Head of caudate nucleus (tissue), 42 donors: ENCODE measurements at regions not wholly inside any gene's neighbourhood (a gene's known extent, or its start where the extent isn't known, plus 50 kb on each side); places are given as distances from the start of the nearest gene placed in this dataset.

Experiments used
- DNase-seq, 42 donors: peaks; one replicate each; pipeline versions ENCODE4 v3.0.0 to v3.0.0-alpha.2; 2020 to 2021; ENCODE audit warnings: mixed read lengths in 7 of 42
- intact Hi-C: fragments of 100-400 bp; cut with DNase I; formaldehyde crosslinking; loops from one replicate; pipeline ENCODE4 v1.15.0; 2022

DNA sequence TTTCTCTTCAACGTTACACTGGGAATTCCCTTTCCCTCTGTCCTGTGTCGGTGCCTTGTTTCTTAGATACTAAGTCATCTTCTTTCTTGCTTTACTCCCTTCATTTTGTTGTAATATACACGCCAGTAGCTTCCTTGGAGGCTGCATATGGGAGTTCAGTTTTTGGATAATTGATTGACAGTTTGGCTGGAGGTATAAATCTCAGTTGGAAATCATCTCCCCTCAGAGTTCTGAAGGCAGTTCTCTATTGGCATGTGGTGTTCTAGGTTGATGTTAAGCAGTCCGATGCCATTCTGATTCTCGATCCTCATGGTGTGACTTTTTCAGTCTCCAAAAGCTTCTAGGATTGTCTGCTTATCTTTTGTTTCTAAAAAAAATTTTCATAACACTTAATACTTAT, 152.5 kb upstream of the GLI2 start:
- intact Hi-C loops, result no loop called here

GRCh38 chr2:120583851-120584570, 151.7 kb upstream of the GLI2 start:
- no peak for DNase-seq
- intact Hi-C loops, result no loop called here

More for the DNA sequence above, 152.5 kb upstream of the GLI2 start:
- DNase-seq, result no peak

DNA sequence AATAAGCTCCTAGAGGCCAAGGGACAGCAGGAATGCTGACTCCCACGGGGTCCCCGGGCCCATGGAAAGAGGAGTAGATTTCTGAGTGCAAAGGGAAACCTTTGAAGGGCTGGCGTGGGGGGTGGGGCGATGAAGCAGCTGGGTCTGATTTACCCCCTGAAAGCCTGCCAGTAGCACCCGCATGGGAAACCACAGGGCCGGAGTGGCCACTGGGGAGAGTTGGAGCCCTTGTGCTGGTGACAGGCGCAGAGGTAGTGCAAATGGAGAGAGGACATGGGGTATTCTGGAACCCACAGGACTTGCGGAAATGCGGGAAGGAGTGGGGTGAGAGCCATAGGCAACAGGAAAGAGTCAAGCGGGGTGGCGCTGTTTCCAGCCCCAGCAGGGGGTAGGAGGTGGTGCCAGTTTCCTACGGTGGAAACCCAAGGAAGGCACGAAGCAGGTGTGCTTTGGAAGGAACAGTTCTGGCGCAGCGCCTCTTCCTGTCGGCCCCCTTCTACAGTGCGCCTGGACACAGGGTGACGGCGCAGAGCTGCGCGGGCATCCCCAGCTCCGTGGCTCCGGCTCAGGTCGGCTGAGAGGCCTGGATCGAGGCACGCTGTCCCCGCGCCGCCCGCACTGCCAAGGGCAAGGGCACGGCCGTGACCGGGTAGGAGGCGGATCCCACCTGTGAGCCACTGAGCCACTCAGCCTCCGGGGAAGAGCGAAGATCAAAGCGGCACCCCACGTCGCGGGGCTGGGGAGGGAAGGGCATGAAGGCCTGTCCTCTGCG, 149.0 kb upstream of the GLI2 start:
- no peak for DNase-seq
- intact Hi-C loops, result no loop called here

GRCh38 chr2:120587279-120587996, 148.2 kb upstream of the GLI2 start:
- DNase-seq, result peak in 33 of 42 donors; percentile 14 to 72 (median 42)
- intact Hi-C loops, result no loop called here

- no peak for DNase-seq
- intact Hi-C loops, result no loop called here
Observed at GRCh38 chr2:120587997-120588336, 147.7 kb upstream of the GLI2 start.

DNA sequence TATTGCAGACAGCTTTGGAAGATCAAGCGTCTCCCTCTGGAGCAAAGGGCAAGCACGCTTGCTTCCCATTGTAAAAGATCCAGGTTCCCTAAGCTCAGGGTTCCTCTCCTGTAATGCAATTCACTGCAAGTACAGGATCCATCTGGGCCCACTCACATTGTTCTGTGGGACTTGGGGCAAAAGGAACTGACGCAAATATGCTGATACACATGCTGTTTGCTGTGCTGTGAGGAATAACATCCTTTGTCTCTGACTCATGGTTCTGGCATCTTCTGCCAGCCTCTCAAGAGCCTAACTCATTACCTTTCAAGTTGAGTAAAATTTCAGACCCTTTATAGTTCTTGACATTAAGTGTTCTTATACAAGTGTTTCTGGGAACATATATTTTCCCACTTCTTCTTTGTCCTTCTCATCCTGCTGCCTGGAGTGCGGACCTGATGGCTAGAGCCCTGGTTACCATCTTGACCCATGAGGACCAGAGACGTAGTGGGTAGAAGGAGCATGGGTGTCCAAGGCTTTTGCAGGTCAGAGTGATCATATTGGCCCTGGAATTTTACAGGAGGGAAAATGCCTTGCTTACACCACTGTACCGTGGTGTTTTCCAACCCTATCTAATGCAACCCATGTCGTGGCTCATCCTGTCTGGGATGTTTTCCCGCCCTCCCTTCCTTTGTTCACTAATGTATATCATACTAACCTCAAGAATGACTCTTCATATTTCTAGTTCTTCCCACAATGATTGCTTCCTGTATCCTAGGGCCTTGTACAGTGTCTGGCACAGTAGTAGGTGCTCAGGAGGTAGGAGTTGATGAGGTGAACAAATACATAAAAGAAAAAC, 145.7 kb upstream of the GLI2 start:
- no peak for DNase-seq
- intact Hi-C loops, result loop anchor here (10.0 kb wide), 1 partner anchor 65 kb away; no protein-coding TSS in a partner anchor

- DNase-seq, result no peak
Observed at GRCh38 chr2:120590841-120591240, 144.8 kb upstream of the GLI2 start.

DNA sequence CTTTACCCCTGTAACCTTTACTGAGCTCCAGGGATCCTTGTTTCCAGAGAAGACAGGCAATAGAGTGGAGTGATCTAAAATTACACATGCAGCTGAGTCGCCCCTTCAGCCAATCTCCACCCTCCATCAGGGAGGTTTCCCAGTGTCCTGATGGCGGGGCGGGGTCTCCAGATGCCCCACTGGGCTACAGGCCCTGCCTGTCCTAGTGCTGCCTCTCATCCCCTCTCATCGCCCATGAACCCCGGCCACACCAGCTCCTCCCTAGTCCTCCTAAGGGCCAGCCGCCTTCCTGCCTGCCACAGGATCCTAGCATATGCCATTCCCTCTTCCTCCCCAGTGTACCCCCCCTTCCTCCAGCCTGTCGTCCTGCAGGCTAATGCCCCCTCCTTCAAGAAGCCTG, 144.1 kb upstream of the GLI2 start:
- intact Hi-C loops, result loop anchor here (10.0 kb wide), 1 partner anchor 63 kb away; no protein-coding TSS in a partner anchor
- DNase-seq, result no peak

More at GRCh38 chr2:120590841-120591240, 144.8 kb upstream of the GLI2 start:
- intact Hi-C loops, result loop anchor here (10.0 kb wide), 1 partner anchor 64 kb away; no protein-coding TSS in a partner anchor

- intact Hi-C loops, result loop anchor here (10.0 kb wide), 1 partner anchor 63 kb away; no protein-coding TSS in a partner anchor
- no peak for DNase-seq
Observed at GRCh38 chr2:120592084-120592483, 143.6 kb upstream of the GLI2 start.

- DNase-seq, result no peak
- intact Hi-C loops, result loop anchor here (10.0 kb wide), 1 partner anchor 61 kb away; no protein-coding TSS in a partner anchor
Observed at GRCh38 chr2:120593921-120594686, 141.6 kb upstream of the GLI2 start.

GRCh38 chr2:120594856-120595685, 140.6 kb upstream of the GLI2 start:
- DNase-seq, result no peak
- intact Hi-C loops, result loop anchor here (10.0 kb wide), 1 partner anchor 60 kb away; no protein-coding TSS in a partner anchor

- no peak for DNase-seq
- intact Hi-C loops, result loop anchor here (10.0 kb wide), 1 partner anchor 59 kb away; no protein-coding TSS in a partner anchor
Observed at GRCh38 chr2:120595739-120596138, 139.9 kb upstream of the GLI2 start.

DNA sequence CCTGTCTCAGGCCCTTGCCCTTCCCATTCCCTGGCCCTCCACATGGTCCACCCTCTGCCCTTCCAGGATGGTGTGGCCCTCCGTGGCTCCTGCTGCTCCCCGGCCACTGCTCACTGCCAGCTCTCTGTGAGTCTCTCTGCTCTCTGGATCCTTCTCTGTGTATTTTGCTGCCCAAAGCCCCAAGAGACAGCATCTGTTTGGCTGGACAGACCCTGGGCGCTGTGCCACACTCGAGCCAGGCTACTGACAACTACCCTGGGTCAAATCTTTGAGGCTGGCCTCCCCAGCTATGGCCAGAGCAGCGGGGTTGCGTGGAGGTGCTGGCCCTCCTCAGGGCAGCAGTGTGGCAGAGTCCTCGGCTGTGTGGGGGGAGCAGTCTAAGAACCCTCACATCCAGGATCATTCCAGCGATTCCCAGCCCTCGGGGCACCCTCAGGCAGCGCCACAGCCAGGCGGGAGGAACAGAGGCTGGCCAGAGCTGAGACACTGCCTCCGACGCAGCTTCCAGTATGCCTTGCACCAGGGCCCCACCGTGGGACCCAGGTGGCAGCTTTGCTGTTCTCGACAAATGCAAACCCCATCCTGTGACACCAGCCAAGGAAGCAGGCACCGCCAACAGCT, 139.4 kb upstream of the GLI2 start:
- intact Hi-C loops, result loop anchor here (10.0 kb wide), 1 partner anchor 58 kb away; no protein-coding TSS in a partner anchor

DNA sequence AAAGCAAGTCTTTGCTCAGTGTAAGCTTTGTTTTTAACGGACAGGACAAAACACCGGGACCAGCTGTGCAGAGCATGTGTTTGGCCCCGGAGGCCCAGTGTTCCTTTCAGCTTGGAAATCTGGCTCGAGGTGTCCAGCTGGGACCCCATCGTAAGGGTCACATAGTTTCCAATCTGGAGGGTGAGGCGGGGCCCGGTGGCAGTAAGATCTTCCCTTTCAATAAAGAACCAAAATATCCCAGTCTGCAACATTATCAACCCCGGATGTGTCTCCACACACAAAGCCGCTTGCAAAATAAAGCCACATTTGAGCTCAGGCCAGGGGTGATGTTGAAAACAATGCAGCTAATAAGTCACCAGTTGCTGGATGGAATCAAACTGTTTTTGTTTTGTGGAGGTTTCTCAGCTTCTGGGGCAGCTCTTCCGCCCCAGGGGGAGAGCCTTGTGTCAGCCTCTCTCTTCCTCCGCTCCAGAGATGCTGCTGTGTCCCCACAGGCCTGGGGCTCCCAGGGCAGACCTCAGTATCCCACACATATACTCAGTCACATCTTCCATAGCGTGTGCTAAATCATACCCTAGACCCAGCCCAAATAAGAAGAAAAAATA, 138.6 kb upstream of the GLI2 start:
- intact Hi-C loops, result loop anchor here (10.0 kb wide), 1 partner anchor 58 kb away; no protein-coding TSS in a partner anchor

More for the DNA sequence above, 139.4 kb upstream of the GLI2 start:
- peak in 41 of 42 donors; percentile 22 to 79 (median 60) for DNase-seq

GRCh38 chr2:120597595-120598193, 138.0 kb upstream of the GLI2 start:
- DNase-seq, result no peak
- intact Hi-C loops, result loop anchor here (10.0 kb wide), 1 partner anchor 57 kb away; no protein-coding TSS in a partner anchor

More for the DNA sequence above, 138.6 kb upstream of the GLI2 start:
- peak in 22 of 42 donors; percentile 4 to 66 (median 35) for DNase-seq
